ENCODE measurements at regions not wholly inside any gene's neighbourhood (a gene's known extent, or its start where the extent isn't known, plus 50 kb on each side); places are given as distances from the start of the nearest gene placed in this dataset.
"Not testable (repeated sequence)": the region's sequence is repeated elsewhere in the genome, so short reads cannot be mapped to it uniquely, and the experiment has no call there.

DNA sequence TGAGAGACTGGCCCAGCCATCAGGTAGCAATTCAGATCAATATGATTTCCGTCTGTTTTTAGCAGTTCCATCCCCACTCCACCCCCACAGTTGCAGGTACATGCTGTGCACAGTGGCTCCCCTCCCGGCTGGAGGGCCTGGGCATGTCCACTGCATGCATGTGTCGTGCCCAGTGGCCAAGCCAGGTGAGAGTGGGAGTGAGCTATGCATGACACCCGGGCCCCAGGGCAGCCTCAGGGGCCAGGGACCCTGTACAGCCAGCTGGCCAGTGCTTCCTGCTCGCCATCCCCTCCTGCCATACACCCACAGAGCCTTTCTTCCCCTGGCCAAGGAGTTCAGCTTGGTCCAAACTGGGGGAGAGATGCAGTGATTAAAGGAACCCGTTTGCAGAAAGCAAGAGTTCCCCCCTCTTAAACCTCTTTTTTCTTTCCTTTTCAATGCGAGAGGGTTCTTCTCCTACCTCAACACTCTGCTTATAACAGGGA, 135.3 kb downstream of the THBS2 start:
- TF ChIP-seq, protein P1, sequence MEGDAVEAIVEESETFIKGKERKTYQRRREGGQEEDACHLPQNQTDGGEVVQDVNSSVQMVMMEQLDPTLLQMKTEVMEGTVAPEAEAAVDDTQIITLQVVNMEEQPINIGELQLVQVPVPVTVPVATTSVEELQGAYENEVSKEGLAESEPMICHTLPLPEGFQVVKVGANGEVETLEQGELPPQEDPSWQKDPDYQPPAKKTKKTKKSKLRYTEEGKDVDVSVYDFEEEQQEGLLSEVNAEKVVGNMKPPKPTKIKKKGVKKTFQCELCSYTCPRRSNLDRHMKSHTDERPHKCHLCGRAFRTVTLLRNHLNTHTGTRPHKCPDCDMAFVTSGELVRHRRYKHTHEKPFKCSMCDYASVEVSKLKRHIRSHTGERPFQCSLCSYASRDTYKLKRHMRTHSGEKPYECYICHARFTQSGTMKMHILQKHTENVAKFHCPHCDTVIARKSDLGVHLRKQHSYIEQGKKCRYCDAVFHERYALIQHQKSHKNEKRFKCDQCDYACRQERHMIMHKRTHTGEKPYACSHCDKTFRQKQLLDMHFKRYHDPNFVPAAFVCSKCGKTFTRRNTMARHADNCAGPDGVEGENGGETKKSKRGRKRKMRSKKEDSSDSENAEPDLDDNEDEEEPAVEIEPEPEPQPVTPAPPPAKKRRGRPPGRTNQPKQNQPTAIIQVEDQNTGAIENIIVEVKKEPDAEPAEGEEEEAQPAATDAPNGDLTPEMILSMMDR (IDR thresholded peaks at IDR 0.05; ENCODE audit: low read depth, low read length, missing control alignments), result no peak
- no peak overlapping the region for H3K4me3 ChIP-seq (ENCODE audit: low read depth, low read length)
- DNase-seq (ENCODE audit: low read depth), result no peak

DNA sequence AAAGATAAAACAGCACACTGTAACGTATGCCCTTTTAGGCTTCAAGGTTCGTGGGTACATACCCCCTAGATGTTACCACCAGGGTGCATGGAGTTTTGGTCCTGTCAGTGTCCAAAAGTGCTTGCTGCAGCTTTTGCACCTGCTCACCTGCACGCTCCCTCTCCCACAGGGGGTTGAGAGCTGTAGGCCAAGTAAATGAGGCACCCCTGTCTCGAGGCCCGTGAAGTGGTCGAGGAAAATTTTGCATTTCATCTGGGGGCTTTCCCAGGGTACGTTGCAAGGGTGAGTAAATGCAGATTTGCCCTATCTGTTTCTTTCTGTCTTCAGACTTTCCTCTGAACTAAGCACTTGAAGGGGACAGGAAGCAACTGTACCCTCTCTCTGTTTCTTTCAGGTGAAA, 136.0 kb downstream of the THBS2 start:
- H3K4me3 ChIP-seq (ENCODE audit: low read depth, low read length), result no peak overlapping the region
- DNase-seq (ENCODE audit: low read depth), result no peak
- TF ChIP-seq, protein P1 (IDR thresholded peaks at IDR 0.05; ENCODE audit: low read depth, low read length, missing control alignments), result no peak

DNA sequence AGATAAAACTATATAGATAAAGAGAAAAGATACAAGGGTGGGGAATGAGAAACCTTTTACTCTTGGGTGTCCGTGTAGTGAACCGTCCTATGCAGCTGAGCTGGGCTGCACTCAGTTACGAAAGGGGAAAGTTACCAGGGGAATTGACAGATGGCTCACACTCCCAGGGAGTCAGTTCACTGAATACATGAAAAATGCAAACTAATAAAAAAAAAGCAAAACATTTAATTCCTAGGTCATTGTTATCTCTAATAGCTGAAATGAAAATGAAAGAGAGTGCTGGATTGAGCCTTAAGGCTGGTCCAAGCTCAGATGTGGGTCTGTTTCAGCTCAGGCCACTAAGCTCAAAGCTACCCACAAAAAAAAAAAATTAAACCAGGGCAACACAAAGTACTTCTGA, 138.0 kb downstream of the THBS2 start:
- no peak overlapping the region for H3K4me3 ChIP-seq (ENCODE audit: low read depth, low read length)
- no peak for DNase-seq (ENCODE audit: low read depth)
- TF ChIP-seq, protein P1 (IDR thresholded peaks at IDR 0.05; ENCODE audit: low read depth, low read length, missing control alignments), result no peak

DNA sequence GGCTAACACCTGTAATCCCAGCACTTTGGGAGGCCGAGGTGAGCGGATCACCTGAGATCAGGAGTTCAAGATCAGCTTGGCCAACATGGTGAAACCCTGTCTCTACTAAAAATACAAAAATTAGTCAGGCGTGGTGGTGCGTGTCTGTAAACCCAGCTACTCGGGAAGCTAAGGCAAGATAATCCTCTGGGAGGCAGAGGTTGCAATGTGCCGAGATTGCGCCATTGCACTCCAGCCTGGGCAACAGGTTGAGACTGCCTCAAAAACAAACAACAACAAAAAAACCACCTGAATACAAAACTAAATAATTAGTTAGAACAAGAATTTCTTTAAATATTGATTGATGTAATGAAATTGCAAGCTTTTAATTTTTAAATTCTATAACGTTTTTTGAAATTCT, 139.0 kb downstream of the THBS2 start:
- DNase-seq (ENCODE audit: low read depth); H3K4me3 ChIP-seq (ENCODE audit: low read depth, low read length): not testable (repeated sequence)

DNA sequence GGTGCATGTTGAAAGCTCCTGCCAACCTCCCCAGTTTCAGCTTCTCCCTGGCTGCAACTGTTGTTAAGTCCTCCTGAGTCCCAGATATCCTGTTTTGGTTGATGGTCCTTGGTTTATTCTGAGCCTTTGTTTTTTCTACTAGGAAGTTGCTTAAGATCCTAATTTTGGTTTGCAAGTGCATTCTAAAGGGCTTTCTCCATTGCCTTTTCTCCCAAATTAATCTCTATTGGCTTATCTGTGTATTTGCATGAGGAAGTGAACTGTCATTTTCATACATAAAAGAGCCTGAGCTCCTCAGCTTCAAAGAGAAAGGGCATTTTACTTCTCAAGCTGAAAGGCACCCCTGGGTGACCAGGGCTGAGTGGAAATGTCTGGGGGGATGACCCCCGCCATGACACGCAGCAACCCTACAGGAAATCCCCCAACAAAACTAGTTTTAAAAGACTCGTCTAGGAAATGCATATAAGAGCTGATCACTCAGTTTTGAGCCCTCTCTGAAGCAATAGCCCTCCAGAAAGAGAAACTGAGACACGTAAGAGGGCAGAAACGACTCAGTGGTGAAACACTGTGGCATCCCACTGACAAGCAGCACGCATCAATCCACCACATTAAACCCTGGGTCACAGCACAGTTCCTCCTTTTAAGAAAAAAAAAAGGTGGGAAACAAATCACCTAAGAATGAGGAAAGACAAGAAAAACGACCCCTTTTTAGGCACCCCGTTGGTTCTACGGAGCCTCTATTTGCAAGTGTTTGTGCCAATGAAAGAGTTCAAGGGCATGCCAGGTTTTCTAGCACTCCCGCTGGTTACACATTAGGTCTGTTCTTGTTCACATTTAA, 140.9 kb downstream of the THBS2 start:
- H3K4me3 ChIP-seq (ENCODE audit: low read depth, low read length), result no peak overlapping the region
- DNase-seq (ENCODE audit: low read depth), result no peak
- TF ChIP-seq, protein P1 (IDR thresholded peaks at IDR 0.05; ENCODE audit: low read depth, low read length, missing control alignments), result no peak

DNA sequence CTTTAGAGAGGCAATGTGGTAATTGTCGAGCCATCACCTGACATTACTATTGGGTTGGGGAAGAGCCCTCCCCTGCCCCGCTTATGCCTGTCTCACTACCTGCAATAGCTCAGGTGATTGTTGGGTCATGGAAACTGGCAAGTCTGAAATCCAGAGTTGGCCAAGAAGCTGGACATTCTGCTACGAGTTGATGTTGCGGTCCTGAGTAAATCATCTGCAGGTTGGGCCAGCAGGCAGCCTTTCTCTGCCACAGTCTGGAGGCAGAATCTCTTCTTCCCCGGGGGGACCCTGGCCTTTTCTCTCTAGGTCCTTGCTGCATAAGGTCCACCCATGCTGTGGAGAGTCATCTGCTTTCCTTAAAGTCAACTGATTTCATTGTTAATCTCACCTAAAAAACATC, 142.4 kb downstream of the THBS2 start:
- no peak overlapping the region for H3K4me3 ChIP-seq (ENCODE audit: low read depth, low read length)
- TF ChIP-seq, protein P1 (IDR thresholded peaks at IDR 0.05; ENCODE audit: low read depth, low read length, missing control alignments), result no peak
- no peak for DNase-seq (ENCODE audit: low read depth)

DNA sequence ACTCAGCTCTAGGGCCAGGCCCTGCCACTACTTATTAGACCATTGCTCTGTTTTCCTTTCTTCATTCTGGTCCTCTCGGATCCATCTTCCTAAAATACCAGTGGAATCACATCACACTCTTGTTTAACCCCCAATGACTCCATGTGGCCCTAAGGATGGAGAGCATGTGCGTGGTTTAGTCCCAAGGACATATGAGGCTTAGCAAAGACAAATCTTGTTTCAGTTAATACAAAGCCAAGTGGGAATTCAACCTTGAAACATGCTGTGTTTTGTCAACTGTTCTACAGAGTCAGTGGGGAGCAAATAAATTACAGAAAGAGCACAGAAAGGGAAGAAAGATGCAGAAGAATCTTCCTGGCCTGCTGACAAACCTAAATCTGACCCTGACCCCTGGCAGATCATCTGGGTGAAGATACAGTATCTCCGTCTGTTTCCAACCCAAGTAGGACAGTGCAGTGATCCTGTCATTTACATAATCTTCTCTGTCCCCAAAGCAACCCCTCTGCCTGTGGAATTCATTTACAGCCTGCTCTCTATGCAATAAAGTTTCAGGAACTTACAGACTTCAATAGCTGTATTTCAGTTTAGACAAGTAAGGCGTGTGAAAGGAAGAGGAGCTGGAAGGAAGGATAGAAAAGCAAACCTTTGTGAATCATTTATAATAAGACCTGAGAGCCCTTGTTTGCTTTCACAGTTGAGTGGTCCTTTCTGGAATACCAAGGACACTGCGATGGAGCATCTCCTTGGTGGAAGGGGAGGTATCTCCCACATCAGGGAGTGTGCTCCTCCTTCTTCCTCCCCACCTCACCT, 144.0 kb downstream of the THBS2 start:
- no peak for DNase-seq (ENCODE audit: low read depth)
- TF ChIP-seq, protein P1 (IDR thresholded peaks at IDR 0.05; ENCODE audit: low read depth, low read length, missing control alignments), result no peak
- H3K4me3 ChIP-seq (ENCODE audit: low read depth, low read length), result no peak overlapping the region
